HCT116 (cell line): ENCODE measurements at regions not wholly inside any gene's neighbourhood (a gene's known extent, or its start where the extent isn't known, plus 50 kb on each side); places are given as distances from the start of the nearest gene placed in this dataset.

Experiments
- ATAC-seq: fragments of 200-7000 bp; cut with Tn5 transposase; 2 replicates; pipeline ENCODE4 v1.9.1; 2020; ENCODE audit warnings: mild to moderate bottlenecking, moderate library complexity
- BruUV-seq: library from RNA; stranded (reverse); fragments of 400-500 nt; replicated peaks from 2 replicates; lab custom pipeline; 2021; lab: Mats Ljungman, UMichigan
- CTCF ChIA-PET: fragments of 300-600 bp; sonication (Branson Sonifier 250); formaldehyde crosslinking; loops from one replicate; lab custom pipeline; 2021; ENCODE audit warnings: antibody characterized with exemption; lab: Charles Lee
- POLR2A ChIA-PET: fragments of 300-600, 350-600 bp; sonication (Branson Sonifier 250); formaldehyde crosslinking; loops from one replicate; lab custom pipeline; 2021; ENCODE audit warnings: antibody characterized with exemption; lab: Charles Lee
- RAD21 ChIA-PET, 2 experiments: fragments of 300-600 bp; sonication (Branson Sonifier 250); formaldehyde crosslinking; loops; one replicate each; lab custom pipeline; 2023; ENCODE audit warnings: low total read pairs in 2 of 2; ENCODE audit not compliant: uncharacterized antibody in 2 of 2, unreplicated experiment in 2 of 2, low non-redundant PET in 1 of 2; lab: Charles Lee
- DNase-seq: peaks from one replicate; pipeline ENCODE4 v3.0.0-alpha.2; 2010; ENCODE audit warnings: low read depth, low spot score
- H2AFZ ChIP-seq: fragments of 200-600 bp; shearing (Covaris generic), sonication (generic); 2 replicates; pipeline ENCODE4 v1.6.1; 2017; ENCODE audit warnings: low read depth, mixed run types, mixed read lengths, antibody characterized with exemption, low read length; ENCODE audit not compliant: poor library complexity, severe bottlenecking
- H3K27ac ChIP-seq: 2 replicates; pipeline ENCODE4 v1.5.1; 2012; ENCODE audit warnings: low read depth, low read length
- H3K27me3 ChIP-seq: fragments of 200-600 bp; sonication (generic); 2 replicates; pipeline ENCODE4 v1.6.1; 2016; ENCODE audit warnings: mixed run types, low read length, mixed read lengths; ENCODE audit not compliant: insufficient read depth
- H3K36me3 ChIP-seq, 2 experiments: fragments of 200-500 bp in 1 of 2; fragments of 200-600 bp in 1 of 2; sonication (Bioruptor generic) in 1 of 2; sonication (generic) in 1 of 2; 2 replicates each; pipeline versions ENCODE4 v1.5.1 to v1.6.1; 2014 to 2016; ENCODE audit warnings: low read length in 2 of 2, inconsistent platforms in 1 of 2, mixed read lengths in 1 of 2, mixed run types in 1 of 2; ENCODE audit not compliant: insufficient read depth in 2 of 2, control insufficient read depth in 1 of 2
- H3K4me1 ChIP-seq, 2 experiments: fragments of 200-600 bp in 1 of 2; sonication (generic) in 1 of 2; 2 replicates each; pipeline versions ENCODE4 v1.5.1 to v1.6.1; 2012 to 2017; ENCODE audit warnings: low read length in 2 of 2, inconsistent platforms in 1 of 2, mild to moderate bottlenecking in 1 of 2, mixed read lengths in 1 of 2, mixed run types in 1 of 2, moderate library complexity in 1 of 2; ENCODE audit not compliant: insufficient read depth in 2 of 2, control insufficient read depth in 1 of 2
- H3K4me2 ChIP-seq: fragments of 200-600 bp; sonication (generic); 2 replicates; pipeline ENCODE4 v1.6.1; 2017; ENCODE audit warnings: mixed run types, low read length, mixed read lengths
- H3K4me3 ChIP-seq, 2 experiments: fragments of 200-600 bp in 1 of 2; sonication (generic) in 1 of 2; replicated peaks in 1 of 2; 2 replicates each; pipeline ENCODE4 v1.5.1; 2011 to 2016; ENCODE audit warnings: low read length in 2 of 2, control low read depth in 1 of 2, low read depth in 1 of 2, mild to moderate bottlenecking in 1 of 2, mixed read lengths in 1 of 2, mixed run types in 1 of 2
- H3K79me2 ChIP-seq: fragments of 200-600 bp; sonication (generic); 2 replicates; pipeline ENCODE4 v1.6.1; 2017; ENCODE audit warnings: mild to moderate bottlenecking, mixed run types, low read length, moderate library complexity, mixed read lengths; ENCODE audit not compliant: insufficient read depth
- H3K9ac ChIP-seq: fragments of 200-600 bp; sonication (generic); 2 replicates; pipeline ENCODE4 v1.6.1; 2016; ENCODE audit warnings: low read length, mixed read lengths
- H3K9me2 ChIP-seq: fragments of 200-600 bp; sonication (generic), shearing (Covaris generic); 2 replicates; pipeline ENCODE4 v1.6.1; 2017; ENCODE audit warnings: mixed run types, mild to moderate bottlenecking, moderate library complexity; ENCODE audit not compliant: insufficient read depth
- H3K9me3 ChIP-seq, 2 experiments: fragments of 200-500 bp in 1 of 2; fragments of 200-600 bp in 1 of 2; sonication (Bioruptor generic) in 1 of 2; sonication (generic) in 1 of 2; 2 replicates each; pipeline ENCODE4 v1.6.1; 2014 to 2017; ENCODE audit warnings: low read length in 2 of 2, mixed read lengths in 2 of 2, inconsistent platforms in 1 of 2, low read depth in 1 of 2, mild to moderate bottlenecking in 1 of 2, mixed run types in 1 of 2, moderate library complexity in 1 of 2; ENCODE audit not compliant: control insufficient read depth in 1 of 2, insufficient read depth in 1 of 2
- H4K20me1 ChIP-seq: fragments of 200-600 bp; sonication (generic), shearing (Covaris generic); 2 replicates; pipeline ENCODE4 v1.6.1; 2017; ENCODE audit warnings: mixed run types, mild to moderate bottlenecking, moderate library complexity; ENCODE audit not compliant: insufficient read depth
- CBX3 ChIP-seq: IDR thresholded peaks from 2 replicates; pipeline ENCODE4 v1.6.1; 2012; ENCODE audit warnings: low read depth
- EGR1 ChIP-seq: IDR thresholded peaks from 2 replicates; pipeline ENCODE4 v1.6.1; 2012; ENCODE audit warnings: low read depth
- EZH2phosphoT487 ChIP-seq: fragments of 200-600 bp; IDR thresholded peaks from 2 replicates; pipeline ENCODE4 v1.6.1; 2018; ENCODE audit warnings: antibody characterized with exemption, borderline replicate concordance
- FOSL1 ChIP-seq: IDR thresholded peaks from 2 replicates; pipeline ENCODE4 v1.6.1; 2012; ENCODE audit warnings: low read depth
- POLR2AphosphoS5 ChIP-seq: IDR thresholded peaks from 2 replicates; pipeline ENCODE4 v1.6.1; 2011; ENCODE audit warnings: mild to moderate bottlenecking, low read depth, low read length, moderate library complexity
- SRF ChIP-seq: IDR thresholded peaks from 2 replicates; pipeline ENCODE4 v1.6.1; 2012; ENCODE audit warnings: low read depth
- TCF7L2 ChIP-seq: IDR thresholded peaks from 2 replicates; pipeline ENCODE4 v1.7.0; 2011; ENCODE audit warnings: borderline replicate concordance, inconsistent platforms; ENCODE audit not compliant: insufficient read depth, insufficient read length; ENCODE audit errors: extremely low read depth
- intact Hi-C: fragments of 100-400 bp; cut with micrococcal nuclease; formaldehyde crosslinking; loops from 2 replicates; pipeline ENCODE4 v1.10.0; 2022
- TF ChIP-seq, protein P1 (sequence below): IDR thresholded peaks from 2 replicates; pipeline ENCODE4 v1.6.1; 2012; ENCODE audit warnings: low read depth
- TF ChIP-seq, protein P2 (sequence below): IDR thresholded peaks from 2 replicates; pipeline ENCODE4 v1.6.1; 2012
- TF ChIP-seq, protein P3 (sequence below): IDR thresholded peaks from 2 replicates; pipeline ENCODE4 v1.6.1; 2012

DNA sequence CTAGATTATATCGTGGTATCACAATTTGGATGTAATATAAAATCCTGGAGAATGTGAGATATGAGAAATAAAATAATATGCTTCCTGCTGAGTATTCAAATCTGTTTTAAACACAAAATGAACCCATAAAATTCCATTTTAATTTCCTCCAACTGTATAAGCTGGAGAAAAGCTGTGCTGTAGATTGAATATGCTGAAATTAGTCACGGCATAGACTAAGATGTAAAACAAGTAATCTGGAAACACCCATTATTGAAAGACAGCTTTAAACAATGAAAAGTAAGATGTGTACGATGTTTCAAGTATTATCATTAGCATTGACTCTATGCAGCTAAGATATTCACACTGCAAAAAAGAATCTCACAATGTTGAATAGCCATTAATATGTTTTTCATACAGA is 403.4 kb upstream of the BRINP3 start:
- POLR2A ChIA-PET = no interaction called here
- Histone ChIP-seq H3K4me3 (no peak overlapping the region), H3K9me3 (no peaks in the 10 kb centered on the region), H2AFZ (no peak overlapping the region), H3K36me3 (no peaks in the 10 kb centered on the region), H3K9ac (no peak overlapping the region), H3K27me3 (no peaks in the 10 kb centered on the region), H3K4me1 (no peaks in the 10 kb centered on the region), H3K79me2 (no peaks in the 10 kb centered on the region), H3K9me2 (no peaks in the 10 kb centered on the region; the same call in 1 of the 2 replicates), H3K4me2 (no peak overlapping the region), H3K27ac (no peak overlapping the region), H4K20me1 (no peaks in the 10 kb centered on the region)
- TF ChIP-seq, protein P1, sequence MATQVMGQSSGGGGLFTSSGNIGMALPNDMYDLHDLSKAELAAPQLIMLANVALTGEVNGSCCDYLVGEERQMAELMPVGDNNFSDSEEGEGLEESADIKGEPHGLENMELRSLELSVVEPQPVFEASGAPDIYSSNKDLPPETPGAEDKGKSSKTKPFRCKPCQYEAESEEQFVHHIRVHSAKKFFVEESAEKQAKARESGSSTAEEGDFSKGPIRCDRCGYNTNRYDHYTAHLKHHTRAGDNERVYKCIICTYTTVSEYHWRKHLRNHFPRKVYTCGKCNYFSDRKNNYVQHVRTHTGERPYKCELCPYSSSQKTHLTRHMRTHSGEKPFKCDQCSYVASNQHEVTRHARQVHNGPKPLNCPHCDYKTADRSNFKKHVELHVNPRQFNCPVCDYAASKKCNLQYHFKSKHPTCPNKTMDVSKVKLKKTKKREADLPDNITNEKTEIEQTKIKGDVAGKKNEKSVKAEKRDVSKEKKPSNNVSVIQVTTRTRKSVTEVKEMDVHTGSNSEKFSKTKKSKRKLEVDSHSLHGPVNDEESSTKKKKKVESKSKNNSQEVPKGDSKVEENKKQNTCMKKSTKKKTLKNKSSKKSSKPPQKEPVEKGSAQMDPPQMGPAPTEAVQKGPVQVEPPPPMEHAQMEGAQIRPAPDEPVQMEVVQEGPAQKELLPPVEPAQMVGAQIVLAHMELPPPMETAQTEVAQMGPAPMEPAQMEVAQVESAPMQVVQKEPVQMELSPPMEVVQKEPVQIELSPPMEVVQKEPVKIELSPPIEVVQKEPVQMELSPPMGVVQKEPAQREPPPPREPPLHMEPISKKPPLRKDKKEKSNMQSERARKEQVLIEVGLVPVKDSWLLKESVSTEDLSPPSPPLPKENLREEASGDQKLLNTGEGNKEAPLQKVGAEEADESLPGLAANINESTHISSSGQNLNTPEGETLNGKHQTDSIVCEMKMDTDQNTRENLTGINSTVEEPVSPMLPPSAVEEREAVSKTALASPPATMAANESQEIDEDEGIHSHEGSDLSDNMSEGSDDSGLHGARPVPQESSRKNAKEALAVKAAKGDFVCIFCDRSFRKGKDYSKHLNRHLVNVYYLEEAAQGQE = no peak
- TF ChIP-seq EGR1 (no peak), CBX3 (no peak), FOSL1 (no peak), EZH2phosphoT487 (no peak), TCF7L2 (no peak), POLR2AphosphoS5 (no peak), SRF (no peak)
- TF ChIP-seq, protein P2, sequence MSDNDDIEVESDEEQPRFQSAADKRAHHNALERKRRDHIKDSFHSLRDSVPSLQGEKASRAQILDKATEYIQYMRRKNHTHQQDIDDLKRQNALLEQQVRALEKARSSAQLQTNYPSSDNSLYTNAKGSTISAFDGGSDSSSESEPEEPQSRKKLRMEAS = no peak
- TF ChIP-seq, protein P3, sequence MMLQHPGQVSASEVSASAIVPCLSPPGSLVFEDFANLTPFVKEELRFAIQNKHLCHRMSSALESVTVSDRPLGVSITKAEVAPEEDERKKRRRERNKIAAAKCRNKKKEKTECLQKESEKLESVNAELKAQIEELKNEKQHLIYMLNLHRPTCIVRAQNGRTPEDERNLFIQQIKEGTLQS = no peak
- ATAC-seq (no peak), DNase-seq (no peak)
- RAD21 ChIA-PET = no interaction called here
- CTCF ChIA-PET = no interaction called here
- BruUV-seq = no TSS peak
- intact Hi-C loops = no loop called here
